Mesenchymal stem cell (in vitro differentiated cells and primary cell): ENCODE measurements at regions not wholly inside any gene's neighbourhood (a gene's known extent, or its start where the extent isn't known, plus 50 kb on each side); places are given as distances from the start of the nearest gene placed in this dataset.

Experiments
- DNase-seq: peaks from one replicate; pipeline ENCODE4 v3.0.0-alpha.2; 2013
- H2AFZ ChIP-seq: one replicate; pipeline ENCODE4 v1.6.1; 2013; ENCODE audit warnings: low read depth, mild to moderate bottlenecking, control low read depth, inconsistent platforms, low read length, moderate library complexity
- H2AK5ac ChIP-seq: 2 replicates; pipeline ENCODE4 v1.6.1; 2013; ENCODE audit warnings: low read length, moderate library complexity, mild to moderate bottlenecking, inconsistent platforms; ENCODE audit not compliant: severe bottlenecking
- H2BK120ac ChIP-seq: one replicate; pipeline ENCODE4 v1.6.1; 2013; ENCODE audit warnings: low read depth, mild to moderate bottlenecking, inconsistent platforms, low read length, moderate library complexity
- H2BK12ac ChIP-seq, 2 experiments: one replicate each; pipeline ENCODE4 v1.6.1; 2013; ENCODE audit warnings: inconsistent platforms in 2 of 2, low read length in 2 of 2, mild to moderate bottlenecking in 2 of 2, moderate library complexity in 2 of 2, control low read depth in 1 of 2
- H2BK15ac ChIP-seq: one replicate; pipeline ENCODE4 v1.6.1; 2013; ENCODE audit warnings: mild to moderate bottlenecking, low read depth, inconsistent platforms; ENCODE audit not compliant: poor library complexity, severe bottlenecking
- H2BK5ac ChIP-seq: 2 replicates; pipeline ENCODE4 v1.6.1; 2013; ENCODE audit warnings: low read depth, mild to moderate bottlenecking, low read length, control low read depth, inconsistent platforms; ENCODE audit not compliant: poor library complexity, severe bottlenecking
- H3K14ac ChIP-seq, 2 experiments: one replicate each; pipeline ENCODE4 v1.6.1; 2013; ENCODE audit warnings: inconsistent platforms in 2 of 2, low read length in 2 of 2, control low read depth in 1 of 2, mild to moderate bottlenecking in 1 of 2, moderate library complexity in 1 of 2
- H3K18ac ChIP-seq, 2 experiments: one replicate each; pipeline ENCODE4 v1.6.1; 2013; ENCODE audit warnings: inconsistent platforms in 2 of 2, low read length in 2 of 2, control low read depth in 1 of 2, low read depth in 1 of 2, mild to moderate bottlenecking in 1 of 2
- H3K23ac ChIP-seq, 2 experiments: one replicate each; pipeline ENCODE4 v1.6.1; 2013; ENCODE audit warnings: inconsistent platforms in 2 of 2, low read length in 2 of 2, mild to moderate bottlenecking in 2 of 2, moderate library complexity in 2 of 2, control low read depth in 1 of 2
- H3K27ac ChIP-seq: 2 replicates; pipeline ENCODE4 v1.5.1; 2013; ENCODE audit warnings: mild to moderate bottlenecking, moderate library complexity, low read length, control low read depth, inconsistent platforms; ENCODE audit not compliant: poor library complexity, severe bottlenecking
- H3K27me3 ChIP-seq, 2 experiments: 2 replicates each; pipeline versions ENCODE4 v1.6.1 to v1.7.0; 2013; ENCODE audit warnings: low read length in 2 of 2, mild to moderate bottlenecking in 2 of 2, moderate library complexity in 2 of 2, control low read depth in 1 of 2, inconsistent platforms in 1 of 2; ENCODE audit not compliant: control insufficient read depth in 1 of 2, insufficient read depth in 1 of 2
- H3K36me3 ChIP-seq, 2 experiments: 2 replicates each; pipeline versions ENCODE4 v1.6.1 to v1.7.0; 2013; ENCODE audit warnings: low read length in 2 of 2, control low read depth in 1 of 2, inconsistent platforms in 1 of 2, low read depth in 1 of 2, mild to moderate bottlenecking in 1 of 2; ENCODE audit not compliant: insufficient read depth in 2 of 2, control insufficient read depth in 1 of 2
- H3K4ac ChIP-seq, 2 experiments: one replicate each; pipeline ENCODE4 v1.6.1; 2013; ENCODE audit warnings: inconsistent platforms in 2 of 2, low read length in 2 of 2, mild to moderate bottlenecking in 2 of 2, moderate library complexity in 2 of 2, control low read depth in 1 of 2, low read depth in 1 of 2
- H3K4me1 ChIP-seq: 2 replicates; pipeline ENCODE4 v1.6.1; 2013; ENCODE audit warnings: low read depth, low read length, control low read depth; ENCODE audit not compliant: control insufficient read depth, insufficient read depth
- H3K4me2 ChIP-seq: 2 replicates; pipeline ENCODE4 v1.6.1; 2013; ENCODE audit warnings: low read length, mild to moderate bottlenecking, inconsistent platforms; ENCODE audit not compliant: poor library complexity, severe bottlenecking
- H3K4me3 ChIP-seq, 2 experiments: 2 replicates each; pipeline versions ENCODE4 v1.5.1 to v1.7.0; 2013; ENCODE audit warnings: low read length in 2 of 2, mild to moderate bottlenecking in 2 of 2, control low read depth in 1 of 2, low read depth in 1 of 2; ENCODE audit not compliant: insufficient read depth in 1 of 2
- H3K79me1 ChIP-seq: replicated peaks from 2 replicates; pipeline ENCODE4 v1.6.1; 2013; ENCODE audit warnings: mild to moderate bottlenecking, control low read depth, low read length, inconsistent platforms; ENCODE audit not compliant: poor library complexity, severe bottlenecking
- H3K9ac ChIP-seq: 2 replicates; pipeline ENCODE4 v1.7.0; 2013; ENCODE audit warnings: mild to moderate bottlenecking, low read length, moderate library complexity
- H3K9me3 ChIP-seq: 2 replicates; pipeline ENCODE4 v1.7.0; 2013; ENCODE audit warnings: mild to moderate bottlenecking, low read length; ENCODE audit not compliant: control insufficient read depth
- H4K8ac ChIP-seq: one replicate; pipeline ENCODE4 v1.6.1; 2013; ENCODE audit warnings: inconsistent platforms, mild to moderate bottlenecking, low read length, moderate library complexity
- H4K91ac ChIP-seq: one replicate; pipeline ENCODE4 v1.6.1; 2013; ENCODE audit warnings: mild to moderate bottlenecking, low read length, inconsistent platforms
- WGBS: methylation state at CpG from one replicate; pipeline ENCODE4 v1.1.7; 2013; ENCODE audit warnings: mixed read lengths; 5-methylcytosine and 5-hydroxymethylcytosine counted together

GRCh38 chr6:22349051-22349450 is 52.2 kb upstream of the PRL start:
- no peak overlapping the region for H2BK15ac ChIP-seq
- no peak overlapping the region for H3K18ac ChIP-seq
- no peaks in the 10 kb centered on the region for H3K36me3 ChIP-seq
- no peak overlapping the region for H3K4me2 ChIP-seq
- H2BK12ac ChIP-seq = peak overlapping the region; percentile 12 to 28
- no peak overlapping the region for H2BK120ac ChIP-seq
- no peak overlapping the region for H3K14ac ChIP-seq
- DNase-seq = no peak
- no peak overlapping the region for H2BK5ac ChIP-seq
- H3K27ac ChIP-seq = no peak overlapping the region
- WGBS = 97% methylated on average over 13 of the region's 13 CpGs
- no peak overlapping the region for H3K4me3 ChIP-seq
- no peak overlapping the region for H3K23ac ChIP-seq
- no peaks in the 10 kb centered on the region for H3K4me1 ChIP-seq
- H3K27me3 ChIP-seq = no peaks in the 10 kb centered on the region
- no peak overlapping the region for H3K9ac ChIP-seq
- no peaks in the 10 kb centered on the region for H3K9me3 ChIP-seq
- no peak overlapping the region for H2AK5ac ChIP-seq
- H4K8ac ChIP-seq = no peak overlapping the region
- no peak overlapping the region for H4K91ac ChIP-seq
- H3K79me1 ChIP-seq = no peaks in the 10 kb centered on the region
- no peak overlapping the region for H2AFZ ChIP-seq
- H3K4ac ChIP-seq = no peak overlapping the region

GRCh38 chr6:22349528-22349927 is 52.7 kb upstream of the PRL start:
- no peaks in the 10 kb centered on the region for H3K36me3 ChIP-seq
- no peak overlapping the region for H4K8ac ChIP-seq
- H4K91ac ChIP-seq = no peak overlapping the region
- H3K4me1 ChIP-seq = no peaks in the 10 kb centered on the region
- H3K79me1 ChIP-seq = no peaks in the 10 kb centered on the region
- no peaks in the 10 kb centered on the region for H3K27me3 ChIP-seq
- no peak overlapping the region for H3K18ac ChIP-seq
- no peak overlapping the region for H3K4me2 ChIP-seq
- H2AFZ ChIP-seq = no peak overlapping the region
- H3K4ac ChIP-seq = no peak overlapping the region
- H2BK15ac ChIP-seq = no peak overlapping the region
- H3K27ac ChIP-seq = no peak overlapping the region
- H2AK5ac ChIP-seq = no peak overlapping the region
- no peak overlapping the region for H3K14ac ChIP-seq
- H3K9ac ChIP-seq = no peak overlapping the region
- H3K23ac ChIP-seq = no peak overlapping the region
- no peak overlapping the region for H2BK5ac ChIP-seq
- DNase-seq = no peak
- H3K9me3 ChIP-seq = no peaks in the 10 kb centered on the region
- no peak overlapping the region for H2BK120ac ChIP-seq
- H2BK12ac ChIP-seq = no peak overlapping the region
- no peak overlapping the region for H3K4me3 ChIP-seq

- Histone ChIP-seq H4K8ac (no peak overlapping the region), H3K27me3 (no peaks in the 10 kb centered on the region), H2BK5ac (no peak overlapping the region), H3K18ac (no peak overlapping the region), H3K9me3 (no peaks in the 10 kb centered on the region), H3K23ac (no peak overlapping the region), H3K4ac (no peak overlapping the region), H2BK15ac (no peak overlapping the region), H3K27ac (no peak overlapping the region), H3K4me2 (no peak overlapping the region), H3K4me1 (no peaks in the 10 kb centered on the region), H3K9ac (no peak overlapping the region), H4K91ac (no peak overlapping the region), H3K14ac (no peak overlapping the region), H2BK120ac (no peak overlapping the region), H3K36me3 (no peaks in the 10 kb centered on the region), H3K79me1 (no peaks in the 10 kb centered on the region), H2AK5ac (no peak overlapping the region), H2BK12ac (no peak overlapping the region), H3K4me3 (no peak overlapping the region), H2AFZ (no peak overlapping the region)
- WGBS = no CpG with 5 or more reads among the region's 1 CpG
- peak; percentile 54 for DNase-seq
These were observed 53.3 kb upstream of the PRL start for GRCh38 chr6:22350109-22350508.

GRCh38 chr6:22353101-22353500 is 56.3 kb upstream of the PRL start:
- no peak overlapping the region for H3K18ac ChIP-seq
- no peaks in the 10 kb centered on the region for H3K27me3 ChIP-seq
- no peak overlapping the region for H3K27ac ChIP-seq
- no peak overlapping the region for H2BK15ac ChIP-seq
- H3K9me3 ChIP-seq = no peaks in the 10 kb centered on the region
- H4K8ac ChIP-seq = no peak overlapping the region
- no peak overlapping the region for H3K4me2 ChIP-seq
- no peak overlapping the region for H3K4me3 ChIP-seq
- no peaks in the 10 kb centered on the region for H3K36me3 ChIP-seq
- 93% methylated on average over 2 of the region's 2 CpGs for WGBS
- no peak overlapping the region for H2AFZ ChIP-seq
- peak; percentile 19 for DNase-seq
- H3K23ac ChIP-seq = no peak overlapping the region
- no peak overlapping the region for H2BK120ac ChIP-seq
- no peak overlapping the region for H2BK12ac ChIP-seq
- no peaks in the 10 kb centered on the region for H3K4me1 ChIP-seq
- no peaks in the 10 kb centered on the region for H3K79me1 ChIP-seq
- H3K9ac ChIP-seq = no peak overlapping the region
- H2BK5ac ChIP-seq = no peak overlapping the region
- no peak overlapping the region for H3K14ac ChIP-seq
- H4K91ac ChIP-seq = no peak overlapping the region
- H2AK5ac ChIP-seq = no peak overlapping the region
- no peak overlapping the region for H3K4ac ChIP-seq
